Lung (tissue), 11 donors: ENCODE measurements at regions not wholly inside any gene's neighbourhood (a gene's known extent, or its start where the extent isn't known, plus 50 kb on each side); places are given as distances from the start of the nearest gene placed in this dataset.

Experiments
- ATAC-seq: fragments of 200-7000 bp; cut with Tn5 transposase; one replicate; pipeline ENCODE4 v1.9.1; 2020; ENCODE audit warnings: moderate number of reproducible peaks; ENCODE audit not compliant: insufficient read depth, low FRiP score
- DNase-seq, 3 donors: peaks; one replicate each; pipeline ENCODE4 v3.0.0-alpha.2; 2013 to 2017
- H3K27ac ChIP-seq, 2 donors: one replicate each; pipeline ENCODE4 v1.5.1; 2013; ENCODE audit warnings: mild to moderate bottlenecking in 2 of 2, moderate library complexity in 2 of 2, control low read depth in 1 of 2, inconsistent platforms in 1 of 2, low read depth in 1 of 2, low read length in 1 of 2
- H3K27me3 ChIP-seq, 3 donors: one replicate each; pipeline ENCODE4 v1.5.1; 2013; ENCODE audit warnings: low read length in 2 of 3; ENCODE audit not compliant: control insufficient read depth in 3 of 3, insufficient read depth in 3 of 3
- H3K36me3 ChIP-seq, 4 donors: one replicate each; pipeline ENCODE4 v1.5.1; 2013; ENCODE audit warnings: low read length in 4 of 4, mild to moderate bottlenecking in 1 of 4, moderate library complexity in 1 of 4; ENCODE audit not compliant: control insufficient read depth in 4 of 4, insufficient read depth in 4 of 4
- H3K4me1 ChIP-seq, 5 donors: one replicate each; pipeline ENCODE4 v1.5.1; 2013; ENCODE audit warnings: low read length in 5 of 5, mild to moderate bottlenecking in 2 of 5, moderate library complexity in 1 of 5; ENCODE audit not compliant: control insufficient read depth in 5 of 5, insufficient read depth in 5 of 5
- H3K4me3 ChIP-seq: one replicate; pipeline ENCODE4 v1.5.1; 2013; ENCODE audit warnings: mild to moderate bottlenecking, control low read depth, moderate library complexity
- H3K9ac ChIP-seq, 2 donors: one replicate each; pipeline ENCODE4 v1.5.1; 2013; ENCODE audit warnings: low read length in 2 of 2, control low read depth in 1 of 2; ENCODE audit not compliant: insufficient read depth in 1 of 2
- H3K9me3 ChIP-seq, 4 donors: one replicate each; pipeline ENCODE4 v1.5.1; 2013; ENCODE audit warnings: low read length in 3 of 4, mild to moderate bottlenecking in 1 of 4, moderate library complexity in 1 of 4; ENCODE audit not compliant: control insufficient read depth in 4 of 4, insufficient read depth in 3 of 4
- CTCF ChIP-seq: IDR thresholded peaks from 2 replicates; pipeline ENCODE4 v1.5.1; 2012; ENCODE audit warnings: mild to moderate bottlenecking; ENCODE audit errors: control extremely low read depth, extremely low read depth
- WGBS, 2 donors: extraction: QIAGEN DNeasy Blood & Tissue Kit; methylation state at CpG; one replicate each; pipeline ENCODE4 v1.1.7; 2013; 5-methylcytosine and 5-hydroxymethylcytosine counted together
- donor health status: control.
- donor health status: control.
- donor health status: Bipolar disorder and iron deficiency.
- donor health status: healthy.
- donor health status: DM: yes; HTN: yes; CAD: no.

- Histone ChIP-seq H3K27ac (no peak overlapping the region), H3K9me3 (no peaks in the 10 kb centered on the region), H3K36me3 (no peaks in the 10 kb centered on the region), H3K27me3 (peaks cover 0 to 3% (median 3%) of the 10 kb centered on the region in 3 donors), H3K9ac (no peak overlapping the region), H3K4me1 (no peaks in the 10 kb centered on the region), H3K4me3 (no peak overlapping the region)
- no peak for ATAC-seq
- TF ChIP-seq CTCF = no peak
- no peak for DNase-seq
Measured at GRCh38 chrX:116285501-116285900, 115.0 kb downstream of the AGTR2 start.

- H3K9ac ChIP-seq = no peak overlapping the region
- H3K4me1 ChIP-seq = no peaks in the 10 kb centered on the region
- peaks cover 0 to 7% (median 0%) of the 10 kb centered on the region in 3 donors for H3K27me3 ChIP-seq
- DNase-seq = no peak
- ATAC-seq = no peak
- H3K4me3 ChIP-seq = no peak overlapping the region
- no peaks in the 10 kb centered on the region for H3K9me3 ChIP-seq
- H3K27ac ChIP-seq = no peak overlapping the region
- no peaks in the 10 kb centered on the region for H3K36me3 ChIP-seq
- TF ChIP-seq CTCF = no peak
Measured at GRCh38 chrX:116289592-116289991, 119.0 kb downstream of the AGTR2 start.

DNA sequence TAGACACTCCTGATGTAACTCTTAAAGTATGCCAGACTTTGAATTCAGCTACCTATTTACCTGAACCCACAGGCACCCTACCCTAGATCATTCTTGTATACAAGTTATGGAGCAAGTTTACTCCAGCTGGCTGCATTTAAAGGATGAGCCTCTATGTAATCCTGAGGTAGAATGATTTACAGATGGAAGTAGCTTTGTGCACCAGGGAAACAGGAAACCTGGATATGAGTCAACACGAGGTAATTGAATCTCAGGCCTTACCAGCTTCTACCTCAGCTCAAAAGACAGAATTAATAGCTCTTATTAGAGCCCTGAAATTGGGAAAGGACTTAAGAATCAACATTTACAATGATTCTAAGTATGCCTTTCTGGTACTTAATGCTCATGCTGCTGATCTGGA lies 119.8 kb downstream of the AGTR2 start:
- H3K4me3 ChIP-seq = no peak overlapping the region
- peaks cover 0 to 7% (median 0%) of the 10 kb centered on the region in 3 donors for H3K27me3 ChIP-seq
- H3K36me3 ChIP-seq = no peaks in the 10 kb centered on the region
- DNase-seq = no peak
- no peak for TF ChIP-seq CTCF
- no peaks in the 10 kb centered on the region for H3K9me3 ChIP-seq
- ATAC-seq = no peak
- WGBS, 2 donors = 20 to 29% methylated on average over 1 of the region's 1 CpG
- H3K4me1 ChIP-seq = no peaks in the 10 kb centered on the region
- no peak overlapping the region for H3K9ac ChIP-seq
- no peak overlapping the region for H3K27ac ChIP-seq

DNA sequence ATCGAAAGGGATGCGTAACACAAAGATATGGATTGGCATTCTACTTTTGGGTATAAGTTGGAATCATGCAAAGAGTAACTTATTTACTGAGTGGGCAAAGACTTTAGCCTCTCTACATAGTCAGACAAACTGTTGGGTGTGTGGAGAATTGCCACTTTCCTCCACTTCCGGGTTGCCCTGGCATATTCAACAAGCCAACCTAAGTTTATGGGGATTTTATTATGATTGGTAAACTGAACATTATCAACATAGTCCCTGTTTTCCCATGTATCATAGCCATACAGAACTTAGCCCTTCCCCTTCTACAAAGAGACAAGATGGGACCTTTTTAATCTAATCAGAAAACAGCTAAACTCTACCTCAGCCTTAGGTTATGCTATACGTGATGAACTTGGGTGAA lies 121.6 kb downstream of the AGTR2 start:
- H3K9ac ChIP-seq = no peak overlapping the region
- peaks cover 0 to 7% (median 6%) of the 10 kb centered on the region in 3 donors for H3K27me3 ChIP-seq
- DNase-seq = no peak
- H3K4me1 ChIP-seq = no peaks in the 10 kb centered on the region
- H3K4me3 ChIP-seq = no peak overlapping the region
- no peak for TF ChIP-seq CTCF
- no peak for ATAC-seq
- H3K36me3 ChIP-seq = no peaks in the 10 kb centered on the region
- H3K9me3 ChIP-seq = no peaks in the 10 kb centered on the region
- no peak overlapping the region for H3K27ac ChIP-seq
- WGBS, 2 donors = 86 to 88% methylated on average over 4 of the region's 4 CpGs
